Omental fat pad (tissue), 3 donors: ENCODE measurements at regions not wholly inside any gene's neighbourhood (a gene's known extent, or its start where the extent isn't known, plus 50 kb on each side); places are given as distances from the start of the nearest gene placed in this dataset.
"Not testable (repeated sequence)": the region's sequence is repeated elsewhere in the genome, so short reads cannot be mapped to it uniquely, and the experiment has no call there.

Experiments used
- ATAC-seq: fragments of 150-250 bp; one replicate; pipeline ENCODE4 v1.9.1; 2016; ENCODE audit warnings: mild to moderate bottlenecking, moderate library complexity; ENCODE audit not compliant: low FRiP score
- DNase-seq: peaks from one replicate; pipeline ENCODE4 v3.0.0-alpha.2; 2019; ENCODE audit warnings: low spot score
- TF ChIP-seq, protein P1 (sequence below), 3 donors: fragments of 450-650 bp; IDR thresholded peaks; one replicate each; pipeline ENCODE4 v1.5.1; 2016 to 2017; ENCODE audit warnings: antibody characterized with exemption in 3 of 3, mild to moderate bottlenecking in 3 of 3, moderate library complexity in 2 of 3

- DNase-seq (no peak), ATAC-seq (no peak)
- TF ChIP-seq, protein P1, sequence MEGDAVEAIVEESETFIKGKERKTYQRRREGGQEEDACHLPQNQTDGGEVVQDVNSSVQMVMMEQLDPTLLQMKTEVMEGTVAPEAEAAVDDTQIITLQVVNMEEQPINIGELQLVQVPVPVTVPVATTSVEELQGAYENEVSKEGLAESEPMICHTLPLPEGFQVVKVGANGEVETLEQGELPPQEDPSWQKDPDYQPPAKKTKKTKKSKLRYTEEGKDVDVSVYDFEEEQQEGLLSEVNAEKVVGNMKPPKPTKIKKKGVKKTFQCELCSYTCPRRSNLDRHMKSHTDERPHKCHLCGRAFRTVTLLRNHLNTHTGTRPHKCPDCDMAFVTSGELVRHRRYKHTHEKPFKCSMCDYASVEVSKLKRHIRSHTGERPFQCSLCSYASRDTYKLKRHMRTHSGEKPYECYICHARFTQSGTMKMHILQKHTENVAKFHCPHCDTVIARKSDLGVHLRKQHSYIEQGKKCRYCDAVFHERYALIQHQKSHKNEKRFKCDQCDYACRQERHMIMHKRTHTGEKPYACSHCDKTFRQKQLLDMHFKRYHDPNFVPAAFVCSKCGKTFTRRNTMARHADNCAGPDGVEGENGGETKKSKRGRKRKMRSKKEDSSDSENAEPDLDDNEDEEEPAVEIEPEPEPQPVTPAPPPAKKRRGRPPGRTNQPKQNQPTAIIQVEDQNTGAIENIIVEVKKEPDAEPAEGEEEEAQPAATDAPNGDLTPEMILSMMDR (IDR thresholded peaks at IDR 0.05): no peak
These were observed 358.7 kb upstream of the EMCN start for GRCh38 chr4:100876546-100876945.

DNA sequence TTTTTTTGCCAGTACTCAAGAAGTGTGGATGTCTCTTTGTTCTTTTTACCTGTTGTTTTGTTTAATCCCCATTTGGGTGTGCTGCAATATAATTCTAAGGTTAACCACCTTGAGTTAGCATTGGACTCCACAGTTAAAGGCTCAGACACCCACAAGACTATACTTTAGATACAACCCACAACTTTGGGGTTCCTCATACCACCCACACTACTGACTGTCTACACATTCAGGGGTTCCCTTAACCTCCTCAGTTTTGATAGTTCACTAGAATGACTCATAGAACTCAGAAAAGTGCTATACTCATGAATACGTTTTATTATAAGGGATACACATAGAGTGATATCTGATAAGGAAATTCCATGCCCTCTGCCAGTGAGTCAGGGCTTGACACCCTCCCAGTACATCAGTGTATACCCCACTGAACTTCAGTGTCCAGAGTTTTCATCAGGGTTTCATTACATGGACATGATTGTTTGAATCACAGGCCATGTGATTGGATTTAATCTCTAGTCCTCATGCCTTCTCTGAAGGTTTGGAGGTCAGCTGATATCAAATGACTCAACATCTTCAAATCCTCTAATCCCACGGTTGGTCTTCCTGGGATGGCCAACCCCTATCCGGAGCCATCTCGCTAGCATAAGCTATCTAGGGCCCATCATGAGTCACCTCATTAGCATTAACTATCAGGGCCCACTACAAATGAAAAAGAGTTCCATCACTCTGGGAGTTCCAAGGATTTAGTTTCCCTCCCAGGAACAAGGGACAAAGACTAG is 357.7 kb upstream of the EMCN start:
- DNase-seq: no peak
- no peak for ATAC-seq
- TF ChIP-seq, protein P1 (IDR thresholded peaks at IDR 0.05): no peak

DNA sequence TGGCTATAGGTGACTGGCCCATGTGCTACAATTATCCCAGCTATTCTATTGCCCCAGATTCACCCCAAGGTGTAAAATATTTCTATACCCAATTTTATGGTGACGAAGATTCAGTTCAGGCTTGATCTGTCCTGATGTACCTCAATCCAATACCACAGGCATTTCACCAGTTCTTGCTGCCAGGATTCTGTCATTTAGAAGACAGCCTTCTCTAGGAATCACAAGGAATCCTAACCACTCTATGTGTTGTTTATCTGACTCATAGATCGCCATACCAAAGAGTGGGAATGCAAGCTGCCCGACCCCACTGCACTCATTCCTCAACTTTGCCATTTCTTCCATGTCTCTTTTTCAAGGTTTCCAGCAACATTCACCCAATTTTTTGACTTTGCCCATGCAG is 355.0 kb upstream of the EMCN start:
- TF ChIP-seq, protein P1 (IDR thresholded peaks at IDR 0.05): no peak
- ATAC-seq (no peak), DNase-seq (no peak)

GRCh38 chr4:100870940-100871772 is 353.3 kb upstream of the EMCN start:
- TF ChIP-seq, protein P1 (IDR thresholded peaks at IDR 0.05): no peak
- ATAC-seq: no peak
- no peak for DNase-seq

- DNase-seq (no peak), ATAC-seq (no peak)
- TF ChIP-seq, protein P1 (IDR thresholded peaks at IDR 0.05): no peak
These were observed 351.5 kb upstream of the EMCN start for GRCh38 chr4:100869276-100869675.

DNA sequence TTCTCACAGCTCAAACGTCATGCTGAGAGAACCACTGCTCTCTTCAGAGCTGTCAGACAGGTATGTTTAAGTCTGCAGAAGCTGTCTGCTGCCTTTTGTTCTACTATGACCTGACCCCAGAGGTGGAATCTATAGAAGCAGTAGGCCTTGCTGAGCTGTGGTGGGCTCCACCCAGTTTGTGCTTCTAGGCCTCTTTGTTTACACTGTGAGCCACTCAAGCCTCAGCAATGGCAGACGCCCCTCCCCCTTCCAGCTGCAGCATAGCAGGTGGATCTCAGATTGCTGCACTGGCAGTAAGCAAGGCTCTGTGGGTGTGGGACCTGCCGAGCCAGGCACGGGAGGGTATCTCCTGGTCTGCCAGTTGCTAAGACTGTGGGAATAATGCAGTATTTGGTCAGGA is 350.5 kb upstream of the EMCN start:
- not testable (repeated sequence) for ATAC-seq, DNase-seq

DNA sequence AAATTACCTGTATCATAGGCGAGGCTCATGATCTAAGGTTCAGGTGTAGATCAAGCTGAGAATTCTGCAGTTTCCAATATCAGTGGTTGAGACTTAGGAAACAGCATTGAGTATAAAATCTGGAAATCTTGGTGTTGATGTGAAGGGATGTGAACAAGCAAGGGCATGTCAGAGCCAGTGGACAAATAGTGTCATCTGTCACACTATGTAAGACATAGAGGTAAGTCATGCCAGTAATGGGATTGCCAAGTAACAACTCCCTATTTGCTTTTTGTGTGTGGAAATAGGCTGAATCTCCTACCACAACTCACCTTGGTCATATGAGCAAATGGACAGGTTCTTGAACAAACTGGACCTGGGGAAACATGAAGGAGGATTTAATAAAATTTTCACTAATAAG is 334.5 kb upstream of the EMCN start:
- DNase-seq: no peak
- no peak for ATAC-seq
- TF ChIP-seq, protein P1 (IDR thresholded peaks at IDR 0.05): no peak
